ELF-1 (cell line): ENCODE measurements at regions not wholly inside any gene's neighbourhood (a gene's known extent, or its start where the extent isn't known, plus 50 kb on each side); places are given as distances from the start of the nearest gene placed in this dataset.
"Not testable (repeated sequence)": the region's sequence is repeated elsewhere in the genome, so short reads cannot be mapped to it uniquely, and the experiment has no call there.

Source experiments
- DNase-seq: peaks from one replicate; pipeline ENCODE4 v3.0.0-alpha.2; 2016; ENCODE audit warnings: low read depth, low spot score

GRCh38 chr15:31178705-31179104 is 77.2 kb upstream of the TRPM1 start:
- DNase-seq, result no peak

- DNase-seq, result no peak
These were observed 78.2 kb upstream of the TRPM1 start for GRCh38 chr15:31179693-31180092.

GRCh38 chr15:31193291-31193690 is 91.8 kb upstream of the TRPM1 start:
- no peak for DNase-seq

- no peak for DNase-seq
These were observed 94.3 kb upstream of the TRPM1 start for GRCh38 chr15:31195871-31196270.

- DNase-seq, result peak; percentile 82
These were observed 96.2 kb upstream of the TRPM1 start for GRCh38 chr15:31197497-31198414.

- peak; percentile 89 for DNase-seq
These were observed 99.2 kb upstream of the TRPM1 start for GRCh38 chr15:31200735-31201151.

GRCh38 chr15:31202953-31203352 is 101.4 kb upstream of the TRPM1 start:
- no peak for DNase-seq

GRCh38 chr15:31203999-31204398 is 102.5 kb upstream of the TRPM1 start:
- no peak for DNase-seq

- DNase-seq, result no peak
These were observed 105.1 kb upstream of the TRPM1 start for GRCh38 chr15:31206386-31207181.

- no peak for DNase-seq
These were observed 105.7 kb upstream of the TRPM1 start for GRCh38 chr15:31207246-31207645.

- not testable (repeated sequence) for DNase-seq
These were observed 106.3 kb upstream of the TRPM1 start for GRCh38 chr15:31207861-31208260.

- DNase-seq, result no peak
These were observed 107.3 kb upstream of the TRPM1 start for GRCh38 chr15:31208817-31209216.

- no peak for DNase-seq
These were observed 109.8 kb upstream of the TRPM1 start for GRCh38 chr15:31211353-31211752.

- DNase-seq, result no peak
These were observed 111.0 kb upstream of the TRPM1 start for GRCh38 chr15:31212326-31213080.

- no peak for DNase-seq
These were observed 112.3 kb upstream of the KLF13 start for GRCh38 chr15:31214158-31214863.

GRCh38 chr15:31214864-31215489 is 111.7 kb upstream of the KLF13 start:
- no peak for DNase-seq

GRCh38 chr15:31215490-31216214 is 111.0 kb upstream of the KLF13 start:
- peak; percentile 76 for DNase-seq

GRCh38 chr15:31216215-31216911 is 110.3 kb upstream of the KLF13 start:
- peak; percentile 77 for DNase-seq

GRCh38 chr15:31217067-31217466 is 109.6 kb upstream of the KLF13 start:
- DNase-seq, result no peak
